OCI-LY3 (cell line): ENCODE measurements at regions not wholly inside any gene's neighbourhood (a gene's known extent, or its start where the extent isn't known, plus 50 kb on each side); places are given as distances from the start of the nearest gene placed in this dataset.
A peak's percentile ranks its signal among the peaks of the same experiment; 100 is the strongest.

ENCODE experiments used
- H2AFZ ChIP-seq: fragments of 200-600, 300-600 bp; shearing (Covaris generic); 2 replicates; pipeline ENCODE4 v1.6.0; 2014; ENCODE audit warnings: antibody characterized with exemption, low read depth, low read length
- H3K27ac ChIP-seq: fragments of 200-600, 300-600 bp; sonication (generic); 2 replicates; pipeline ENCODE4 v1.5.1; 2014; ENCODE audit warnings: mild to moderate bottlenecking, low read length, moderate library complexity, mixed read lengths
- H3K27me3 ChIP-seq: fragments of 200-600, 300-600 bp; sonication (generic); 2 replicates; pipeline ENCODE4 v1.6.1; 2014; ENCODE audit warnings: low read depth, low read length, mixed read lengths
- H3K36me3 ChIP-seq: fragments of 200-600, 300-600 bp; sonication (generic); replicated peaks from 2 replicates; pipeline ENCODE3; 2014; ENCODE audit warnings: low read depth, low read length, mixed read lengths
- H3K4me1 ChIP-seq: fragments of 300-600, 200-600 bp; sonication (generic); 2 replicates; pipeline ENCODE4 v1.6.1; 2014; ENCODE audit warnings: low read length, mixed read lengths
- H3K4me2 ChIP-seq: fragments of 200-600, 300-600 bp; sonication (generic); 2 replicates; pipeline ENCODE4 v1.6.1; 2014; ENCODE audit warnings: low read length, mixed read lengths
- H3K4me3 ChIP-seq: fragments of 300-600, 200-600 bp; sonication (generic); 2 replicates; pipeline ENCODE4 v1.5.1; 2014; ENCODE audit warnings: antibody characterized with exemption, mild to moderate bottlenecking, low read length, moderate library complexity
- H3K79me2 ChIP-seq: fragments of 300-600, 200-600 bp; shearing (Covaris generic); 2 replicates; pipeline ENCODE4 v1.6.1; 2014; ENCODE audit warnings: mild to moderate bottlenecking, low read length, mixed read lengths
- H3K9ac ChIP-seq: fragments of 300-600, 200-600 bp; shearing (Covaris generic); 2 replicates; pipeline ENCODE4 v1.6.0; 2014; ENCODE audit warnings: mild to moderate bottlenecking, low read length, moderate library complexity
- H3K9me3 ChIP-seq: fragments of 200-600, 300-600 bp; shearing (Covaris generic); 2 replicates; pipeline ENCODE4 v1.6.1; 2014; ENCODE audit warnings: low read length, mixed read lengths; ENCODE audit not compliant: insufficient read depth
- H4K20me1 ChIP-seq: fragments of 200-600, 300-600 bp; sonication (generic); 2 replicates; pipeline ENCODE4 v1.6.1; 2016; ENCODE audit warnings: low read length, mixed read lengths; ENCODE audit not compliant: insufficient read depth
- CTCF ChIP-seq: fragments of 200-600, 300-600 bp; sonication (generic); IDR thresholded peaks from 2 replicates; pipeline ENCODE4 v1.5.1; 2014; ENCODE audit warnings: antibody characterized with exemption, low read length, low read depth
- EZH2phosphoT487 ChIP-seq: fragments of 200-600 bp; shearing (Covaris generic); IDR thresholded peaks from 2 replicates; pipeline ENCODE4 v1.6.1; 2018; ENCODE audit warnings: antibody characterized with exemption, mixed run types, low read depth

GRCh38 chrX:110408949-110409588 lies 50.4 kb downstream of the RTL9 start:
- Histone ChIP-seq H3K27me3 (peaks cover 5% of the 10 kb centered on the region; the same call in 1 of the 2 replicates), H2AFZ (no peak overlapping the region), H3K4me2 (no peak overlapping the region), H3K9me3 (no peaks in the 10 kb centered on the region), H3K4me1 (peaks cover 9% of the 10 kb centered on the region), H3K36me3 (no peaks in the 10 kb centered on the region), H3K27ac (no peak overlapping the region), H3K4me3 (no peak overlapping the region), H4K20me1 (no peaks in the 10 kb centered on the region), H3K79me2 (no peaks in the 10 kb centered on the region), H3K9ac (no peak overlapping the region)
- no peak for TF ChIP-seq EZH2phosphoT487
- no peak for TF ChIP-seq CTCF

- H3K79me2 ChIP-seq, result no peaks in the 10 kb centered on the region
- no peak overlapping the region for H3K4me3 ChIP-seq
- H3K27me3 ChIP-seq, result peaks cover 5% of the 10 kb centered on the region; the same call in 1 of the 2 replicates
- no peaks in the 10 kb centered on the region for H3K36me3 ChIP-seq
- peaks cover 17% of the 10 kb centered on the region for H3K4me1 ChIP-seq
- no peak overlapping the region for H2AFZ ChIP-seq
- H3K9me3 ChIP-seq, result no peaks in the 10 kb centered on the region
- H3K27ac ChIP-seq, result no peak overlapping the region
- no peak for TF ChIP-seq CTCF
- TF ChIP-seq EZH2phosphoT487, result no peak
- H4K20me1 ChIP-seq, result no peaks in the 10 kb centered on the region
- no peak overlapping the region for H3K4me2 ChIP-seq
- H3K9ac ChIP-seq, result no peak overlapping the region
Observed at GRCh38 chrX:110409925-110410324, 51.3 kb downstream of the RTL9 start.

- Histone ChIP-seq H3K4me2 (no peak overlapping the region), H3K79me2 (no peaks in the 10 kb centered on the region), H2AFZ (no peak overlapping the region), H3K27me3 (peaks cover 5% of the 10 kb centered on the region; the same call in 1 of the 2 replicates), H3K4me3 (no peak overlapping the region), H3K9ac (no peak overlapping the region), H4K20me1 (no peaks in the 10 kb centered on the region), H3K9me3 (no peaks in the 10 kb centered on the region), H3K4me1 (peaks cover 24% of the 10 kb centered on the region), H3K36me3 (no peaks in the 10 kb centered on the region), H3K27ac (no peak overlapping the region)
- TF ChIP-seq EZH2phosphoT487 (no peak), CTCF (no peak)
Observed at GRCh38 chrX:110410603-110411002, 52.0 kb downstream of the RTL9 start.

DNA sequence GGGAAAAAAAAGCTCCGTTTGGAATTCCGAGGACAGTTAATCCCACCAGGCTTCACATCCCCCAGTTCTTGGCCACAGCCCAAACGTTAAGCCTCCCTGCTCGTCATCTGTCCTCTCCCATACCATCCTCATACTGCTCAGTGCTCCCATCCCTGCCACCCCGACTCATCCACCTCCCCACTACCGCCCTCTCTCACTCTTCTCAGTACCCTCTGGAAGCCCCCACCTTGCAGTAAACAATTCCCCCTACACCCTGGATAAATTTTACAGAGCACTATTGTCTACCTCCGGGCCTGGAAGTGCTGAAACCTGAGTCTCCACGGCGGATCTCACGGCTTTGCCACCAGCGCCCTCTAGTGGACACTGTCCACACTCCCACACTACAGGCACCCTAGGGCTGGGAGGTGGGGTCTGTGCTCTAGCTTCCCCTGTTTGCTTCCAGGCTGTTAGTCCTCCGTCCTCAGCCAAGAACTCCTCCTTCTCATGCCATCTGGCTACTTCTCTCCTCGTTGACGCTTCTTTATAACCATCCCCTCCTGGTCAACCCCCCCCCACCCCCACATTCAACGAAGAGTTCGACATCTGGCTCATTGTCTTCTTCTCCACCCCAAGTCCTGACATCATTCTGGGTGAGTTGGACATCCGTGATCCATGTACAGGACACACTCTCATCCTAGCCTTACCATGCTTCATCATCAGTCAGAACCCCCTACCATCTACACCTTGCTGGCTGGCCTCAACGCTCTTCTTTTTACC lies 54.5 kb downstream of the RTL9 start:
- no peak overlapping the region for H3K27ac ChIP-seq
- H3K9ac ChIP-seq, result no peak overlapping the region
- H2AFZ ChIP-seq, result peak overlapping the region; percentile 87; the same call in 1 of the 2 replicates
- TF ChIP-seq EZH2phosphoT487 (no peak), CTCF (peak; percentile 81)
- no peaks in the 10 kb centered on the region for H3K79me2 ChIP-seq
- H3K4me2 ChIP-seq, result peak overlapping the region; percentile 84
- H3K9me3 ChIP-seq, result no peaks in the 10 kb centered on the region
- no peaks in the 10 kb centered on the region for H3K36me3 ChIP-seq
- H3K27me3 ChIP-seq, result peaks cover 5% of the 10 kb centered on the region; the same call in 1 of the 2 replicates
- H3K4me1 ChIP-seq, result peaks cover 25% of the 10 kb centered on the region
- no peaks in the 10 kb centered on the region for H4K20me1 ChIP-seq
- H3K4me3 ChIP-seq, result peak overlapping the region; percentile 70
